Chondrocyte (in vitro differentiated cells): ENCODE measurements at regions not wholly inside any gene's neighbourhood (a gene's known extent, or its start where the extent isn't known, plus 50 kb on each side); places are given as distances from the start of the nearest gene placed in this dataset.

Experiments used
- DNase-seq: peaks from one replicate; pipeline ENCODE4 v3.0.0; 2021; ENCODE audit warnings: mixed read lengths, low spot score
- H3K27ac Mint-ChIP-seq: one replicate; pipeline ENCODE4 v1.8.0; 2021; ENCODE audit warnings: mild to moderate bottlenecking, moderate library complexity, mixed read lengths; ENCODE audit not compliant: unreplicated experiment
- H3K27me3 Mint-ChIP-seq: 2 replicates; pipeline ENCODE4 v1.8.0; 2021; ENCODE audit warnings: low read depth, mixed read lengths
- H3K36me3 Mint-ChIP-seq: 2 replicates; pipeline ENCODE4 v1.8.0; 2021; ENCODE audit warnings: low read depth, mixed read lengths
- H3K4me1 Mint-ChIP-seq: 2 replicates; pipeline ENCODE4 v1.8.0; 2021; ENCODE audit warnings: low read depth, mild to moderate bottlenecking, mixed read lengths
- H3K4me3 Mint-ChIP-seq: one replicate; pipeline ENCODE4 v1.8.0; 2021; ENCODE audit warnings: mild to moderate bottlenecking, moderate library complexity, mixed read lengths; ENCODE audit not compliant: unreplicated experiment
- H3K9me3 Mint-ChIP-seq: 2 replicates; pipeline ENCODE4 v1.8.0; 2021; ENCODE audit warnings: low read depth, mixed read lengths
- CTCF ChIP-seq: fragments of 200-600 bp; sonication (generic); IDR thresholded peaks from 2 replicates; pipeline ENCODE4 v1.5.0; 2021; ENCODE audit warnings: antibody characterized with exemption, mild to moderate bottlenecking, moderate library complexity

GRCh38 chr6:157754351-157754750, 68.7 kb upstream of the SNX9 start:
- Mint-ChIP-seq H3K27ac (no peak overlapping the region), H3K27me3 (no peaks in the 10 kb centered on the region), H3K4me3 (no peak overlapping the region), H3K36me3 (no peaks in the 10 kb centered on the region), H3K9me3 (no peaks in the 10 kb centered on the region), H3K4me1 (peaks cover 40% of the 10 kb centered on the region)
- no peak for DNase-seq
- TF ChIP-seq CTCF, result no peak

GRCh38 chr6:157755032-157755745, 67.9 kb upstream of the SNX9 start:
- DNase-seq, result no peak
- Mint-ChIP-seq H3K9me3 (no peaks in the 10 kb centered on the region), H3K4me1 (peaks cover 42% of the 10 kb centered on the region), H3K4me3 (no peak overlapping the region), H3K27me3 (no peaks in the 10 kb centered on the region), H3K27ac (peak overlapping the region; percentile 5), H3K36me3 (no peaks in the 10 kb centered on the region)
- no peak for TF ChIP-seq CTCF

GRCh38 chr6:157755746-157756411, 67.2 kb upstream of the SNX9 start:
- TF ChIP-seq CTCF, result no peak
- Mint-ChIP-seq H3K27me3 (no peaks in the 10 kb centered on the region), H3K27ac (peak overlapping the region; percentile 88), H3K36me3 (no peaks in the 10 kb centered on the region), H3K4me3 (no peak overlapping the region), H3K9me3 (no peaks in the 10 kb centered on the region), H3K4me1 (peaks cover 49% of the 10 kb centered on the region)
- DNase-seq, result no peak

GRCh38 chr6:157756708-157757429, 66.2 kb upstream of the SNX9 start:
- H3K9me3 Mint-ChIP-seq, result no peaks in the 10 kb centered on the region
- DNase-seq, result no peak
- peaks cover 59% of the 10 kb centered on the region for H3K4me1 Mint-ChIP-seq
- peak overlapping the region; percentile 50 for H3K4me3 Mint-ChIP-seq
- no peaks in the 10 kb centered on the region for H3K36me3 Mint-ChIP-seq
- H3K27me3 Mint-ChIP-seq, result no peaks in the 10 kb centered on the region
- TF ChIP-seq CTCF, result peak; percentile 93
- peak overlapping the region; percentile 88 for H3K27ac Mint-ChIP-seq
